ENCODE measurements at regions not wholly inside any gene's neighbourhood (a gene's known extent, or its start where the extent isn't known, plus 50 kb on each side); places are given as distances from the start of the nearest gene placed in this dataset.

DNA sequence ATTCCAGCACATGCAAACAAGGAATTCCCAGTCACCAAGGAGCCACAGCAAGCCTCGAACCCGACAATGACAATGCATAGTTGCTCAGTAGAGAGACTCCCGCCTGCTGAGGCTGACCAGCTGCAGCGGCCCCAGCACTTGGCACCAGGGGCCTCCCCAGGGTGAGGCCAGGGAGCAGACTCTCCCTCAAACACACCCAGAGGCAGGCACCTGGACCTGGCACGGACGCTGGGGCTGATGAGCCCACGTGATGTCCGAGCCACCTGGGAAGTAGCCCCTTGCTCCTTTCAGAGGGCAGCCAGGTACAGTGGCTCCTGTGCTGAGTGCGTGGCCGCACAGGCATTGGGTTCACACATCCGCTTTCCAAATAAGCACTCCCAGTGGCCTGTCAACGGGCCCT is 315.9 kb upstream of the TGFBR2 start:
- no peak overlapping the region for H3K9ac ChIP-seq (ENCODE audit: low read depth, low read length)
- no peak overlapping the region for H3K56ac ChIP-seq (ENCODE audit: extremely low read depth, insufficient read depth, low read length)
- no peak overlapping the region for H2BK15ac ChIP-seq (ENCODE audit: low read depth, low read length)
- no peak overlapping the region for H3K18ac ChIP-seq (ENCODE audit: low read depth, low read length)
- no peak overlapping the region for H4K8ac ChIP-seq (ENCODE audit: low read depth in 2 of 2, low read length in 2 of 2)
- peak overlapping the region; percentile 46 for H2AK9ac ChIP-seq (replicated peaks; ENCODE audit: low read depth, low read length, poor library complexity)
- no peak overlapping the region for H4K5ac ChIP-seq (ENCODE audit: low read depth, low read length)
- ATAC-seq (ENCODE audit: low read depth) (no peak), DNase-seq (no peak)
- no peak overlapping the region for H2BK5ac ChIP-seq (ENCODE audit: low read depth, low read length, poor library complexity, severe bottlenecking)
- no peak overlapping the region for H2AFZ ChIP-seq (replicated peaks; ENCODE audit: low read length, poor library complexity)
- H3K4me2 ChIP-seq (ENCODE audit: low read depth, low read length) = no peak overlapping the region
- CTCF ChIA-PET = no interaction called here
- no peak overlapping the region for H3K23ac ChIP-seq (ENCODE audit: low read depth, low read length)
- intact Hi-C loops (cut with micrococcal nuclease) = no loop called here
- H2BK120ac ChIP-seq (ENCODE audit: low read depth, low read length) = no peak overlapping the region
- no peaks in the 10 kb centered on the region for H4K20me1 ChIP-seq (ENCODE audit: insufficient read depth, low read length)
- in situ Hi-C loops (cut with MboI; ENCODE audit: low sequenced_read_pairs) = no loop called here
- no peaks in the 10 kb centered on the region for H3K79me1 ChIP-seq (ENCODE audit: low read depth in 1 of 2, low read length in 2 of 2)
- H3K14ac ChIP-seq (replicated peaks; ENCODE audit: low read depth, low read length) = no peak overlapping the region
- no peaks in the 10 kb centered on the region for H3K9me3 ChIP-seq (ENCODE audit: control insufficient read depth, insufficient read depth, low read length)
- H3K4ac ChIP-seq (ENCODE audit: low read depth, low read length) = no peak overlapping the region
- WGBS, 2 experiments (ENCODE audit: extremely low coverage in 2 of 2, insufficient read length in 1 of 2) = 100% methylated on average over 3 of the region's 12 CpGs; no CpG with 5 or more reads in 1 of the 2 experiments
- no peak overlapping the region for H3K4me3 ChIP-seq (ENCODE audit: insufficient read depth, low read depth, low read length)
- BruUV-seq (replicated peaks) = no TSS peak
- H2BK20ac ChIP-seq (ENCODE audit: low read depth, low read length) = no peak overlapping the region
- POLR2A ChIA-PET (ENCODE audit: unreplicated experiment) = no interaction called here
- H3K9me1 ChIP-seq (ENCODE audit: insufficient read depth, low read length) = 0 out of 2 replicates have a peak, but pooled peaks cover 6% of the 10 kb centered on the region
- H4K91ac ChIP-seq (ENCODE audit: insufficient read depth, low read depth, low read length) = no peak overlapping the region
- dilution Hi-C loops (cut with HindIII; ENCODE audit: low sequenced_read_pairs, unreplicated experiment) = no loop called here
- TF ChIP-seq CHD1 (IDR thresholded peaks at IDR 0.05; ENCODE audit: low read depth, low read length) = no peak
- no peak for TF ChIP-seq RFX5 (IDR thresholded peaks at IDR 0.05; ENCODE audit: low read depth, low read length)
- no peak for TF ChIP-seq NFE2L2 (IDR thresholded peaks at IDR 0.05; ENCODE audit: low read depth, low read length)
- TF ChIP-seq, protein P1, sequence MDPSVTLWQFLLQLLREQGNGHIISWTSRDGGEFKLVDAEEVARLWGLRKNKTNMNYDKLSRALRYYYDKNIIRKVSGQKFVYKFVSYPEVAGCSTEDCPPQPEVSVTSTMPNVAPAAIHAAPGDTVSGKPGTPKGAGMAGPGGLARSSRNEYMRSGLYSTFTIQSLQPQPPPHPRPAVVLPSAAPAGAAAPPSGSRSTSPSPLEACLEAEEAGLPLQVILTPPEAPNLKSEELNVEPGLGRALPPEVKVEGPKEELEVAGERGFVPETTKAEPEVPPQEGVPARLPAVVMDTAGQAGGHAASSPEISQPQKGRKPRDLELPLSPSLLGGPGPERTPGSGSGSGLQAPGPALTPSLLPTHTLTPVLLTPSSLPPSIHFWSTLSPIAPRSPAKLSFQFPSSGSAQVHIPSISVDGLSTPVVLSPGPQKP (IDR thresholded peaks at IDR 0.05; ENCODE audit: borderline replicate concordance, low read depth, low read length) = no peak
- no peak for TF ChIP-seq RCOR1 (IDR thresholded peaks at IDR 0.05; ENCODE audit: insufficient replicate concordance, low read length)
- TF ChIP-seq RAD21 (IDR thresholded peaks at IDR 0.05; ENCODE audit: low read length) = no peak
- no peak for TF ChIP-seq MAFK (IDR thresholded peaks at IDR 0.05; ENCODE audit: low read depth, low read length)
- TF ChIP-seq SMC3 (IDR thresholded peaks at IDR 0.05; ENCODE audit: low read depth, low read length) = no peak
- no peak for TF ChIP-seq MAZ (IDR thresholded peaks at IDR 0.05; ENCODE audit: borderline replicate concordance, low read depth, low read length)
- TF ChIP-seq, protein P2, sequence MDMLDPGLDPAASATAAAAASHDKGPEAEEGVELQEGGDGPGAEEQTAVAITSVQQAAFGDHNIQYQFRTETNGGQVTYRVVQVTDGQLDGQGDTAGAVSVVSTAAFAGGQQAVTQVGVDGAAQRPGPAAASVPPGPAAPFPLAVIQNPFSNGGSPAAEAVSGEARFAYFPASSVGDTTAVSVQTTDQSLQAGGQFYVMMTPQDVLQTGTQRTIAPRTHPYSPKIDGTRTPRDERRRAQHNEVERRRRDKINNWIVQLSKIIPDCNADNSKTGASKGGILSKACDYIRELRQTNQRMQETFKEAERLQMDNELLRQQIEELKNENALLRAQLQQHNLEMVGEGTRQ (IDR thresholded peaks at IDR 0.05; ENCODE audit: low read depth, low read length) = no peak
- TF ChIP-seq BHLHE40 (IDR thresholded peaks at IDR 0.05; ENCODE audit: low read depth, low read length) = no peak
- no peak overlapping the region for H2AK5ac ChIP-seq (ENCODE audit: low read depth, low read length)
- no peak overlapping the region for H3K27ac ChIP-seq (ENCODE audit: insufficient read depth, low read length)
- H3K36me3 ChIP-seq (ENCODE audit: control insufficient read depth, insufficient read depth, low read length) = no peaks in the 10 kb centered on the region
- H3K27me3 ChIP-seq (ENCODE audit: control insufficient read depth, insufficient read depth, low read length) = no peaks in the 10 kb centered on the region
- peaks cover 12% of the 10 kb centered on the region for H3K4me1 ChIP-seq (ENCODE audit: control insufficient read depth, insufficient read depth, low read length)

Measured in IMR-90 (cell line).